K562 (cell line): ENCODE measurements at regions not wholly inside any gene's neighbourhood (a gene's known extent, or its start where the extent isn't known, plus 50 kb on each side); places are given as distances from the start of the nearest gene placed in this dataset.

ENCODE experiments used
- ATF1 ChIP-seq, 2 experiments: fragments of 450-650 bp in 1 of 2; IDR thresholded peaks; 2 replicates each; pipeline ENCODE4 v1.6.1; 2016; ENCODE audit warnings: missing compliant biosample characterization in 1 of 2, missing genetic modification characterization in 1 of 2
- BMI1 ChIP-seq: fragments of 150-350 bp; IDR thresholded peaks from 2 replicates; pipeline ENCODE4 v1.6.1; 2014; ENCODE audit warnings: low read length
- CAMTA2 ChIP-seq: fragments of 250-450 bp; sonication (Bioruptor Pico); conservative IDR thresholded peaks from 2 replicates; pipeline ENCODE4 v1.5.1; 2022
- CBX3 ChIP-seq, 2 experiments: IDR thresholded peaks; 1 replicate in 1 of 2; 2 replicates in 1 of 2; pipeline ENCODE4 v1.6.1; 2012; ENCODE audit warnings: inconsistent platforms in 2 of 2, low read length in 2 of 2, borderline replicate concordance in 1 of 2, control low read depth in 1 of 2
- CHCHD3 ChIP-seq: fragments of 250-450 bp; sonication (Bioruptor Pico); IDR thresholded peaks from 2 replicates; pipeline ENCODE4 v2.1.2; 2022; ENCODE audit warnings: mild to moderate bottlenecking
- FOXJ3 ChIP-seq: sonication (generic); formaldehyde crosslinking; IDR thresholded peaks from 2 replicates; pipeline ENCODE4 v1.4.0; 2020; ENCODE audit warnings: mild to moderate bottlenecking, missing genetic modification reagents
- HNRNPLL ChIP-seq: fragments of 200-400 bp; formaldehyde crosslinking; IDR thresholded peaks from 2 replicates; pipeline ENCODE4 v1.6.1; 2017; ENCODE audit warnings: low read length, low read depth, mild to moderate bottlenecking; ENCODE audit not compliant: poor library complexity, severe bottlenecking
- L3MBTL2 ChIP-seq: fragments of 450-650 bp; IDR thresholded peaks from 2 replicates; pipeline ENCODE4 v1.6.1; 2016; ENCODE audit warnings: mild to moderate bottlenecking, moderate library complexity
- NR2F6 ChIP-seq: fragments of 450-650 bp; formaldehyde crosslinking; IDR thresholded peaks from 2 replicates; pipeline ENCODE4 v1.4.0; 2020; ENCODE audit warnings: mild to moderate bottlenecking
- NR4A1 ChIP-seq, 2 experiments: fragments of 250-450 bp in 1 of 2; fragments of 450-650 bp in 1 of 2; sonication (Bioruptor Pico) in 1 of 2; IDR thresholded peaks; 2 replicates each; pipeline versions ENCODE4 v1.4.0 to v1.6.1; 2016 to 2020; ENCODE audit warnings: mild to moderate bottlenecking in 2 of 2, missing compliant biosample characterization in 1 of 2, missing genetic modification characterization in 1 of 2, moderate library complexity in 1 of 2
- PTRF ChIP-seq: fragments of 450-650 bp; IDR thresholded peaks from 2 replicates; pipeline ENCODE4 v1.6.1; 2016; ENCODE audit warnings: mild to moderate bottlenecking, missing genetic modification characterization, missing compliant biosample characterization
- SRSF9 ChIP-seq: fragments of 200-400 bp; formaldehyde crosslinking; IDR thresholded peaks from 2 replicates; pipeline ENCODE4 v1.6.1; 2017; ENCODE audit warnings: low read depth, low read length, borderline replicate concordance
- STAT5A ChIP-seq: IDR thresholded peaks from 2 replicates; pipeline ENCODE4 v1.6.1; 2012; ENCODE audit warnings: low read length, inconsistent platforms, borderline replicate concordance
- TBL1XR1 ChIP-seq, 2 experiments: IDR thresholded peaks; 2 replicates each; pipeline ENCODE4 v1.6.1; 2012; ENCODE audit warnings: improper control_type of control experiment in 2 of 2, low read length in 2 of 2, mild to moderate bottlenecking in 1 of 2
- ZC3H4 ChIP-seq: sonication (generic); formaldehyde crosslinking; IDR thresholded peaks from 2 replicates; pipeline ENCODE4 v1.9.0; 2021; ENCODE audit warnings: missing genetic modification reagents, borderline replicate concordance
- ZNF174 ChIP-seq: fragments of 250-450 bp; sonication (Bioruptor Pico); IDR thresholded peaks from 2 replicates; pipeline ENCODE4 v1.4.0; 2020; ENCODE audit warnings: mild to moderate bottlenecking
- ZNF217 ChIP-seq: sonication (generic); formaldehyde crosslinking; IDR thresholded peaks from 2 replicates; pipeline ENCODE4 v1.8.0; 2022; ENCODE audit warnings: mild to moderate bottlenecking, missing genetic modification reagents
- TF ChIP-seq, protein P1 (sequence below): fragments of 250-450 bp; sonication (Bioruptor Pico); IDR thresholded peaks from 2 replicates; pipeline ENCODE4 v1.4.0; 2020
- TF ChIP-seq, protein P2 (sequence below), 2 experiments: fragments of 450-650 bp in 1 of 2; sonication (generic) in 1 of 2; formaldehyde crosslinking in 1 of 2; IDR thresholded peaks in 1 of 2; conservative IDR thresholded peaks in 1 of 2; 2 replicates each; pipeline versions ENCODE4 v1.6.1 to v1.8.1; 2016 to 2023; ENCODE audit warnings: mild to moderate bottlenecking in 2 of 2, moderate library complexity in 2 of 2, inconsistent platforms in 1 of 2, missing genetic modification reagents in 1 of 2
- TF ChIP-seq, protein P3 (sequence below): fragments of 450-650 bp; formaldehyde crosslinking; IDR thresholded peaks from 2 replicates; pipeline ENCODE4 v1.4.0; 2020; ENCODE audit warnings: mild to moderate bottlenecking, mixed read lengths

DNA sequence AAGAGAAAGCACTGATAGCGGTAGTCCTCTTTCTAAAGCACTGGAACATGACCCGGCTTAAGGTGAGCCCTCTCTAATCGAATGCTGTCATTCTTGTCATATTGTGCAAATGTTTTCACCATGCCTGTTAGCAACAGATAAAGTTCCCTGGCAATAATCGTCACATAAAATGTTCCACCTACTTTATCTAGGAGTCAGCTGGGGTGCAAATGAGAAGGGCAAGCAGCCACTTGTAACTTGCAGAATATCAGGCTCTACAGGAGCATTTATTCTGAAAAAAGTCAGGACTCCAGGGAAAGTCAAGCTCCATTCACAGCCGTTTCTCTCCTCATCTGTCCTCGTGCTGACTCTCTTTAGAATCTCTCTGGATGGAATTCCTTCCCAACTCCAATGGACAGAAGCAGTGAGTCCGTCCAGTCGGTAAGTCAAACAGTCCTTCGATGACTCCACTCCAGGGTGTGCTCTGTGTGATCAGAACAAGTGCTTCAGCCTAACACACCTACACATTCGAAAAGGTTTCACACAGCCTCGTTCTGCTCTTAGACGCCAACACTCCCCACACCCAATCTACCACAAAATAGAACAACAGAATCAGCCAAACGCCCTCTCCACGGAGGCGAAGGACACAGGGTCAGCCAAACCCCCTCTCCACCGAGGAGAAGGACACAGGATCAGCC, 101.7 kb upstream of the FRG1 start (continued):
- TF ChIP-seq PTRF (no peak), HNRNPLL (no peak), NR4A1 (CRISPR knock-in tag; IDR thresholded peaks at IDR 0.05) (no peak), NR4A1 (tag; IDR thresholded peaks at IDR 0.05) (peak; percentile 83; the same call in 1 of the 2 replicates), ZC3H4 (CRISPR knock-in tag) (no peak), CBX3 (IDR thresholded peaks at IDR 0.05; ENCODE audit: borderline replicate concordance in 1 of 2, low read length in 2 of 2) (no peak), TBL1XR1 (IDR thresholded peaks at IDR 0.05; ENCODE audit: low read length in 2 of 2) (peak in 1 of 2 experiments; percentile 61; a peak in 1 of 4 replicates), STAT5A (peak; percentile 14; the same call in 1 of the 2 replicates), L3MBTL2 (peak; percentile 46; the same call in 1 of the 2 replicates), ZNF174 (no peak), NR2F6 (CRISPR knock-in tag) (no peak), BMI1 (no peak), CAMTA2 (CRISPR knock-in tag) (no peak), CHCHD3 (CRISPR knock-in tag) (no peak), FOXJ3 (CRISPR knock-in tag) (no peak), SRSF9 (no peak), ZNF217 (no peak), ATF1 (CRISPR knock-in tag; IDR thresholded peaks at IDR 0.05) (no peak), ATF1 (tag; IDR thresholded peaks at IDR 0.05) (peak; percentile 68)
- TF ChIP-seq, protein P1, sequence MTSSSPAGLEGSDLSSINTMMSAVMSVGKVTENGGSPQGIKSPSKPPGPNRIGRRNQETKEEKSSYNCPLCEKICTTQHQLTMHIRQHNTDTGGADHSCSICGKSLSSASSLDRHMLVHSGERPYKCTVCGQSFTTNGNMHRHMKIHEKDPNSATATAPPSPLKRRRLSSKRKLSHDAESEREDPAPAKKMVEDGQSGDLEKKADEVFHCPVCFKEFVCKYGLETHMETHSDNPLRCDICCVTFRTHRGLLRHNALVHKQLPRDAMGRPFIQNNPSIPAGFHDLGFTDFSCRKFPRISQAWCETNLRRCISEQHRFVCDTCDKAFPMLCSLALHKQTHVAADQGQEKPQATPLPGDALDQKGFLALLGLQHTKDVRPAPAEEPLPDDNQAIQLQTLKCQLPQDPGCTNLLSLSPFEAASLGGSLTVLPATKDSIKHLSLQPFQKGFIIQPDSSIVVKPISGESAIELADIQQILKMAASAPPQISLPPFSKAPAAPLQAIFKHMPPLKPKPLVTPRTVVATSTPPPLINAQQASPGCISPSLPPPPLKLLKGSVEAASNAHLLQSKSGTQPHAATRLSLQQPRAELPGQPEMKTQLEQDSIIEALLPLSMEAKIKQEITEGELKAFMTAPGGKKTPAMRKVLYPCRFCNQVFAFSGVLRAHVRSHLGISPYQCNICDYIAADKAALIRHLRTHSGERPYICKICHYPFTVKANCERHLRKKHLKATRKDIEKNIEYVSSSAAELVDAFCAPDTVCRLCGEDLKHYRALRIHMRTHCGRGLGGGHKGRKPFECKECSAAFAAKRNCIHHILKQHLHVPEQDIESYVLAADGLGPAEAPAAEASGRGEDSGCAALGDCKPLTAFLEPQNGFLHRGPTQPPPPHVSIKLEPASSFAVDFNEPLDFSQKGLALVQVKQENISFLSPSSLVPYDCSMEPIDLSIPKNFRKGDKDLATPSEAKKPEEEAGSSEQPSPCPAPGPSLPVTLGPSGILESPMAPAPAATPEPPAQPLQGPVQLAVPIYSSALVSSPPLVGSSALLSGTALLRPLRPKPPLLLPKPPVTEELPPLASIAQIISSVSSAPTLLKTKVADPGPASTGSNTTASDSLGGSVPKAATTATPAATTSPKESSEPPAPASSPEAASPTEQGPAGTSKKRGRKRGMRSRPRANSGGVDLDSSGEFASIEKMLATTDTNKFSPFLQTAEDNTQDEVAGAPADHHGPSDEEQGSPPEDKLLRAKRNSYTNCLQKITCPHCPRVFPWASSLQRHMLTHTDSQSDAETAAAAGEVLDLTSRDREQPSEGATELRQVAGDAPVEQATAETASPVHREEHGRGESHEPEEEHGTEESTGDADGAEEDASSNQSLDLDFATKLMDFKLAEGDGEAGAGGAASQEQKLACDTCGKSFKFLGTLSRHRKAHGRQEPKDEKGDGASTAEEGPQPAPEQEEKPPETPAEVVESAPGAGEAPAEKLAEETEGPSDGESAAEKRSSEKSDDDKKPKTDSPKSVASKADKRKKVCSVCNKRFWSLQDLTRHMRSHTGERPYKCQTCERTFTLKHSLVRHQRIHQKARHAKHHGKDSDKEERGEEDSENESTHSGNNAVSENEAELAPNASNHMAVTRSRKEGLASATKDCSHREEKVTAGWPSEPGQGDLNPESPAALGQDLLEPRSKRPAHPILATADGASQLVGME (CRISPR knock-in tag) = no peak
- TF ChIP-seq, protein P2, sequence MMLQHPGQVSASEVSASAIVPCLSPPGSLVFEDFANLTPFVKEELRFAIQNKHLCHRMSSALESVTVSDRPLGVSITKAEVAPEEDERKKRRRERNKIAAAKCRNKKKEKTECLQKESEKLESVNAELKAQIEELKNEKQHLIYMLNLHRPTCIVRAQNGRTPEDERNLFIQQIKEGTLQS (IDR thresholded peaks at IDR 0.05) = peak; percentile 28; the same call in 1 of the 2 replicates
- TF ChIP-seq, protein P2 (CRISPR knock-in tag; conservative IDR thresholded peaks at IDR 0.05) = 0 out of 2 replicates have a peak, but pooled peaks have one; percentile 40
- TF ChIP-seq, protein P3, sequence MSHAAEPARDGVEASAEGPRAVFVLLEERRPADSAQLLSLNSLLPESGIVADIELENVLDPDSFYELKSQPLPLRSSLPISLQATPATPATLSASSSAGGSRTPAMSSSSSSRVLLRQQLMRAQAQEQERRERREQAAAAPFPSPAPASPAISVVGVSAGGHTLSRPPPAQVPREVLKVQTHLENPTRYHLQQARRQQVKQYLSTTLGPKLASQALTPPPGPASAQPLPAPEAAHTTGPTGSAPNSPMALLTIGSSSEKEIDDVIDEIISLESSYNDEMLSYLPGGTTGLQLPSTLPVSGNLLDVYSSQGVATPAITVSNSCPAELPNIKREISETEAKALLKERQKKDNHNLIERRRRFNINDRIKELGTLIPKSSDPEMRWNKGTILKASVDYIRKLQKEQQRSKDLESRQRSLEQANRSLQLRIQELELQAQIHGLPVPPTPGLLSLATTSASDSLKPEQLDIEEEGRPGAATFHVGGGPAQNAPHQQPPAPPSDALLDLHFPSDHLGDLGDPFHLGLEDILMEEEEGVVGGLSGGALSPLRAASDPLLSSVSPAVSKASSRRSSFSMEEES = no peak
